ENCODE measurements at regions not wholly inside any gene's neighbourhood (a gene's known extent, or its start where the extent isn't known, plus 50 kb on each side); places are given as distances from the start of the nearest gene placed in this dataset.

GRCh38 chr4:130043732-130044160 is 947.8 kb downstream of the C4orf33 start:
- H2BK120ac ChIP-seq (ENCODE audit: low read depth, low read length) = no peak overlapping the region
- no peaks in the 10 kb centered on the region for H3K79me1 ChIP-seq (ENCODE audit: low read depth, low read length)
- H2AK5ac ChIP-seq (ENCODE audit: low read depth, low read length) = no peak overlapping the region
- no peak overlapping the region for H3K14ac ChIP-seq (ENCODE audit: low read length)
- DNase-seq (ENCODE audit: low spot score) = no peak
- no peak overlapping the region for H2BK15ac ChIP-seq (ENCODE audit: low read length)
- H3K18ac ChIP-seq (ENCODE audit: low read length) = no peak overlapping the region
- no peak overlapping the region for H3K23ac ChIP-seq (ENCODE audit: low read depth, low read length, poor library complexity)
- H2AFZ ChIP-seq (ENCODE audit: low read length) = no peak overlapping the region
- no peaks in the 10 kb centered on the region for H3K27me3 ChIP-seq (ENCODE audit: control insufficient read depth in 3 of 3, insufficient read depth in 3 of 3, low read depth in 1 of 3, low read length in 3 of 3)
- no peaks in the 10 kb centered on the region for H3K36me3 ChIP-seq (replicated peaks in 1 of 2; ENCODE audit: control insufficient read depth in 2 of 2, insufficient read depth in 2 of 2, low read length in 2 of 2)
- H4K8ac ChIP-seq (ENCODE audit: low read depth, low read length) = no peak overlapping the region
- H2BK12ac ChIP-seq (ENCODE audit: low read length) = no peak overlapping the region
- H3K4me3 ChIP-seq (ENCODE audit: low read length in 2 of 2) = no peak overlapping the region
- no peak overlapping the region for H3K27ac ChIP-seq (replicated peaks; ENCODE audit: low read length)
- H3K9me3 ChIP-seq (replicated peaks in 1 of 2; ENCODE audit: control insufficient read depth in 2 of 2, insufficient read depth in 1 of 2, low read depth in 1 of 2, low read length in 2 of 2) = no peaks in the 10 kb centered on the region
- no CpG with 5 or more reads among the region's 1 CpG for WGBS, 2 donors (ENCODE audit: extremely low coverage in 2 of 2, insufficient read length in 2 of 2, insufficient replicate concordance in 1 of 2)
- no peak overlapping the region for H2BK5ac ChIP-seq (ENCODE audit: low read length)
- H4K91ac ChIP-seq (ENCODE audit: low read depth, low read length, poor library complexity) = no peak overlapping the region
- H3K9ac ChIP-seq (ENCODE audit: low read depth, low read length, poor library complexity) = no peak overlapping the region
- no peak overlapping the region for H3K4me2 ChIP-seq (ENCODE audit: insufficient read depth, low read length, poor library complexity, severe bottlenecking)
- H3K4me1 ChIP-seq (ENCODE audit: control insufficient read depth in 2 of 2, insufficient read depth in 1 of 2, low read depth in 1 of 2, low read length in 2 of 2) = peaks cover 0 to 2% of the 10 kb centered on the region in 2 donors
- H3K4ac ChIP-seq (ENCODE audit: low read length) = no peak overlapping the region

- Histone ChIP-seq H4K8ac (ENCODE audit: low read depth, low read length) (no peak overlapping the region), H3K4ac (ENCODE audit: low read length) (no peak overlapping the region), H3K18ac (ENCODE audit: low read length) (no peak overlapping the region)
Measured at GRCh38 chr4:130044788-130045531, 949.0 kb downstream of the C4orf33 start.

DNA sequence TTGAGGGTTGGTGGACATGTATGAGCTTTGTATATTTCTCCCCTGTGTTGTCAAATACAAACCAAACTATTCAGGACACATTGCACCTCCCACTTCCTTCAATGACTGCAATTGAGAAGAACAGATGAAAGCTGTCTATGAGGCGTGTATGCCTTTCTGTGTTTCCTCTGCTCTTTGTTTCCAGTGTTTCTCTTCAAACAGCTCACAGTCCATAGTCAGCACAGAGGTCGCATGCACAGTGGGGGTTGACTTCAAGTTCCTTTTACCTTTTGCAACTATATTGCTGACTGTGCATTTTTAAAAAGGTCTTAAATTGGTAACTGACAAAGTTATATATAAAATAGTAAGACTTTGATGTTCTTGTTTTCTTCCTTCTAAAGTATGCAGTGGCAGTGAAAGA is 957.8 kb downstream of the C4orf33 start:
- Histone ChIP-seq H3K27me3 (ENCODE audit: control insufficient read depth in 3 of 3, insufficient read depth in 3 of 3, low read depth in 1 of 3, low read length in 3 of 3) (no peaks in the 10 kb centered on the region), H3K27ac (replicated peaks; ENCODE audit: low read length) (no peak overlapping the region), H2AFZ (ENCODE audit: low read length) (no peak overlapping the region), H4K8ac (ENCODE audit: low read depth, low read length) (no peak overlapping the region), H2BK15ac (ENCODE audit: low read length) (no peak overlapping the region), H3K4me1 (ENCODE audit: control insufficient read depth in 2 of 2, insufficient read depth in 1 of 2, low read depth in 1 of 2, low read length in 2 of 2) (peaks cover 0 to 7% of the 10 kb centered on the region in 2 donors), H3K14ac (ENCODE audit: low read length) (no peak overlapping the region), H2BK12ac (ENCODE audit: low read length) (no peak overlapping the region), H3K23ac (ENCODE audit: low read depth, low read length, poor library complexity) (no peak overlapping the region), H2BK5ac (ENCODE audit: low read length) (no peak overlapping the region), H3K4me3 (ENCODE audit: low read length in 2 of 2) (no peak overlapping the region), H3K18ac (ENCODE audit: low read length) (no peak overlapping the region), H3K4me2 (ENCODE audit: insufficient read depth, low read length, poor library complexity, severe bottlenecking) (no peak overlapping the region), H3K9ac (ENCODE audit: low read depth, low read length, poor library complexity) (no peak overlapping the region), H3K4ac (ENCODE audit: low read length) (no peak overlapping the region), H3K9me3 (replicated peaks in 1 of 2; ENCODE audit: control insufficient read depth in 2 of 2, insufficient read depth in 1 of 2, low read depth in 1 of 2, low read length in 2 of 2) (no peaks in the 10 kb centered on the region), H3K36me3 (replicated peaks in 1 of 2; ENCODE audit: control insufficient read depth in 2 of 2, insufficient read depth in 2 of 2, low read length in 2 of 2) (no peaks in the 10 kb centered on the region), H2BK120ac (ENCODE audit: low read depth, low read length) (no peak overlapping the region), H2AK5ac (ENCODE audit: low read depth, low read length) (no peak overlapping the region), H4K91ac (ENCODE audit: low read depth, low read length, poor library complexity) (no peak overlapping the region), H3K79me1 (ENCODE audit: low read depth, low read length) (no peaks in the 10 kb centered on the region)
- DNase-seq (ENCODE audit: low spot score) = no peak
- WGBS, 2 donors (ENCODE audit: extremely low coverage in 2 of 2, insufficient read length in 2 of 2, insufficient replicate concordance in 1 of 2) = no CpG with 5 or more reads among the region's 2 CpGs

More at GRCh38 chr4:130044788-130045531, 949.0 kb downstream of the C4orf33 start:
- Histone ChIP-seq H3K4me2 (ENCODE audit: insufficient read depth, low read length, poor library complexity, severe bottlenecking) (no peak overlapping the region), H2BK12ac (ENCODE audit: low read length) (no peak overlapping the region), H2AFZ (ENCODE audit: low read length) (peak overlapping the region; percentile 48), H4K91ac (ENCODE audit: low read depth, low read length, poor library complexity) (no peak overlapping the region), H3K27ac (replicated peaks; ENCODE audit: low read length) (no peak overlapping the region), H3K23ac (ENCODE audit: low read depth, low read length, poor library complexity) (no peak overlapping the region), H2AK5ac (ENCODE audit: low read depth, low read length) (no peak overlapping the region), H3K36me3 (replicated peaks in 1 of 2; ENCODE audit: control insufficient read depth in 2 of 2, insufficient read depth in 2 of 2, low read length in 2 of 2) (no peaks in the 10 kb centered on the region), H3K4me3 (ENCODE audit: low read length in 2 of 2) (no peak overlapping the region), H3K27me3 (ENCODE audit: control insufficient read depth in 3 of 3, insufficient read depth in 3 of 3, low read depth in 1 of 3, low read length in 3 of 3) (no peaks in the 10 kb centered on the region), H3K9me3 (replicated peaks in 1 of 2; ENCODE audit: control insufficient read depth in 2 of 2, insufficient read depth in 1 of 2, low read depth in 1 of 2, low read length in 2 of 2) (no peaks in the 10 kb centered on the region), H2BK120ac (ENCODE audit: low read depth, low read length) (no peak overlapping the region), H3K79me1 (ENCODE audit: low read depth, low read length) (no peaks in the 10 kb centered on the region), H2BK5ac (ENCODE audit: low read length) (no peak overlapping the region), H3K9ac (ENCODE audit: low read depth, low read length, poor library complexity) (no peak overlapping the region), H2BK15ac (ENCODE audit: low read length) (no peak overlapping the region), H3K14ac (ENCODE audit: low read length) (no peak overlapping the region), H3K4me1 (ENCODE audit: control insufficient read depth in 2 of 2, insufficient read depth in 1 of 2, low read depth in 1 of 2, low read length in 2 of 2) (peaks cover 0 to 2% of the 10 kb centered on the region in 2 donors)
- no peak for DNase-seq (ENCODE audit: low spot score)
- no CpG with 5 or more reads among the region's 3 CpGs for WGBS, 2 donors (ENCODE audit: extremely low coverage in 2 of 2, insufficient read length in 2 of 2, insufficient replicate concordance in 1 of 2)

DNA sequence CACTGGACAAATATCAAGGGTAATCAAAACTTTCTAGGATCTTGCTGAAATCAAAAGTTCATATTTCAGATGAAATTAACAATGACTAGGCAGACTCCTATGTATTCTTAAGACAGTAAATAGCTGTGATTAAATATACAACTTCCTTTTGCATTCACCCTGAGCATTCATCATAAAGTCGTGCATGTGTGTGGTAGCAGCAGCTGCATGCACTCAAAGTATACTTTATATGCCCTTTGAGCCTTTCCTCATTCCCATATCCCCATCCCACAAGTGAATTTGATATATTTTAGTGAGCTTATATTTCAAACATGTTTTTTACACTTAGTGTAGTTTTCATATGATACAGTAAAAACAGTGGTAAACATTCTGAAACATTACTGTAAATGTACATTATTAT is 959.0 kb downstream of the C4orf33 start:
- H3K4me2 ChIP-seq (ENCODE audit: insufficient read depth, low read length, poor library complexity, severe bottlenecking) = no peak overlapping the region
- H3K79me1 ChIP-seq (ENCODE audit: low read depth, low read length) = no peaks in the 10 kb centered on the region
- H3K9me3 ChIP-seq (replicated peaks in 1 of 2; ENCODE audit: control insufficient read depth in 2 of 2, insufficient read depth in 1 of 2, low read depth in 1 of 2, low read length in 2 of 2) = no peaks in the 10 kb centered on the region
- H2BK5ac ChIP-seq (ENCODE audit: low read length) = no peak overlapping the region
- H2BK15ac ChIP-seq (ENCODE audit: low read length) = no peak overlapping the region
- H3K14ac ChIP-seq (ENCODE audit: low read length) = no peak overlapping the region
- no CpG with 5 or more reads among the region's 1 CpG for WGBS, 2 donors (ENCODE audit: extremely low coverage in 2 of 2, insufficient read length in 2 of 2, insufficient replicate concordance in 1 of 2)
- H2BK12ac ChIP-seq (ENCODE audit: low read length) = no peak overlapping the region
- no peak overlapping the region for H3K4ac ChIP-seq (ENCODE audit: low read length)
- peaks cover 0 to 7% of the 10 kb centered on the region in 2 donors for H3K4me1 ChIP-seq (ENCODE audit: control insufficient read depth in 2 of 2, insufficient read depth in 1 of 2, low read depth in 1 of 2, low read length in 2 of 2)
- no peak overlapping the region for H3K18ac ChIP-seq (ENCODE audit: low read length)
- no peak overlapping the region for H3K27ac ChIP-seq (replicated peaks; ENCODE audit: low read length)
- H3K27me3 ChIP-seq (ENCODE audit: control insufficient read depth in 3 of 3, insufficient read depth in 3 of 3, low read depth in 1 of 3, low read length in 3 of 3) = no peaks in the 10 kb centered on the region
- H2AFZ ChIP-seq (ENCODE audit: low read length) = no peak overlapping the region
- no peak overlapping the region for H3K9ac ChIP-seq (ENCODE audit: low read depth, low read length, poor library complexity)
- no peak for DNase-seq (ENCODE audit: low spot score)
- H3K36me3 ChIP-seq (replicated peaks in 1 of 2; ENCODE audit: control insufficient read depth in 2 of 2, insufficient read depth in 2 of 2, low read length in 2 of 2) = no peaks in the 10 kb centered on the region
- H4K91ac ChIP-seq (ENCODE audit: low read depth, low read length, poor library complexity) = no peak overlapping the region
- H2BK120ac ChIP-seq (ENCODE audit: low read depth, low read length) = no peak overlapping the region
- no peak overlapping the region for H3K4me3 ChIP-seq (ENCODE audit: low read length in 2 of 2)
- no peak overlapping the region for H4K8ac ChIP-seq (ENCODE audit: low read depth, low read length)
- H2AK5ac ChIP-seq (ENCODE audit: low read depth, low read length) = no peak overlapping the region
- H3K23ac ChIP-seq (ENCODE audit: low read depth, low read length, poor library complexity) = no peak overlapping the region

Data from neuronal stem cell (in vitro differentiated cells).